ENCODE measurements at regions not wholly inside any gene's neighbourhood (a gene's known extent, or its start where the extent isn't known, plus 50 kb on each side); places are given as distances from the start of the nearest gene placed in this dataset.

DNA sequence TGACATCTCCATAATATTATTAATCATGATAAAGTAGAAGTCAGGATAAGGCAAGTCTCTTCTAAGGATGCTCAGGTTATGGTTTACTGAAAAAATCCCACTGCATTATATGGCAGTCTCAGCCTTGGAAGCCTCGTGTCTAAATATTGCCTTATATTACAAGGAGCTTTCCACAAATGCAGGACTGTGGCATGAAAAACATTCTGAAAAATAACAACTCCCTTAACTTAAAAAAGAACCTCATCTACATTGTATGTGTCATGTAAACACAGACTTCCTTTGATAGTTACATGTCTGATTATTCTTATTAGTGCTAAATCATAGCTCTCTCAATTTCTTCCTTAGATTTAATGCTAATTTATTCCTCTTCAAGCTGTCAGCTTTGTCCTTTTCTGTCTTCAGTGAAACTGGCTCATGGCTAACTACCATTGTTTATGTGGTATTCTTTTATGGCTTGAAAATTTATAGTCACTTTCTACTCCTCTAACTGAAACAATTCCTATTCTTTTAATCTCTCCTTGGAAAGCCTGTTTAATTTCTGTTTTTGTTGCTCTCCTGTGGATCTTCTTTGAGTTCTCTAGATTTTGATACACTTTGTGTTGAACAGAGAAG lies 156.1 kb downstream of the KIF20B start:
- TF ChIP-seq, protein P1, sequence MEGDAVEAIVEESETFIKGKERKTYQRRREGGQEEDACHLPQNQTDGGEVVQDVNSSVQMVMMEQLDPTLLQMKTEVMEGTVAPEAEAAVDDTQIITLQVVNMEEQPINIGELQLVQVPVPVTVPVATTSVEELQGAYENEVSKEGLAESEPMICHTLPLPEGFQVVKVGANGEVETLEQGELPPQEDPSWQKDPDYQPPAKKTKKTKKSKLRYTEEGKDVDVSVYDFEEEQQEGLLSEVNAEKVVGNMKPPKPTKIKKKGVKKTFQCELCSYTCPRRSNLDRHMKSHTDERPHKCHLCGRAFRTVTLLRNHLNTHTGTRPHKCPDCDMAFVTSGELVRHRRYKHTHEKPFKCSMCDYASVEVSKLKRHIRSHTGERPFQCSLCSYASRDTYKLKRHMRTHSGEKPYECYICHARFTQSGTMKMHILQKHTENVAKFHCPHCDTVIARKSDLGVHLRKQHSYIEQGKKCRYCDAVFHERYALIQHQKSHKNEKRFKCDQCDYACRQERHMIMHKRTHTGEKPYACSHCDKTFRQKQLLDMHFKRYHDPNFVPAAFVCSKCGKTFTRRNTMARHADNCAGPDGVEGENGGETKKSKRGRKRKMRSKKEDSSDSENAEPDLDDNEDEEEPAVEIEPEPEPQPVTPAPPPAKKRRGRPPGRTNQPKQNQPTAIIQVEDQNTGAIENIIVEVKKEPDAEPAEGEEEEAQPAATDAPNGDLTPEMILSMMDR (IDR thresholded peaks at IDR 0.05): no peak
- no peak for TF ChIP-seq EZH2 (IDR thresholded peaks at IDR 0.05; ENCODE audit: borderline replicate concordance, insufficient read depth, low read depth, low read length, poor library complexity, severe bottlenecking)

Data from B cell (primary cell).